HepG2 (cell line): ENCODE measurements at regions not wholly inside any gene's neighbourhood (a gene's known extent, or its start where the extent isn't known, plus 50 kb on each side); places are given as distances from the start of the nearest gene placed in this dataset.

Source experiments
- ATAC-seq: fragments of 200-7000 bp; cut with Tn5 transposase; 3 replicates; pipeline ENCODE4 v1.9.1; 2020; ENCODE audit warnings: mild to moderate bottlenecking, moderate library complexity
- BruUV-seq: library from RNA; stranded (reverse); fragments of 400-500 nt; replicated peaks from 2 replicates; lab custom pipeline; 2021; lab: Mats Ljungman, UMichigan
- CTCF ChIA-PET: fragments of 300-600 bp; formaldehyde crosslinking; extraction: SDS; loops from one replicate; lab custom pipeline; 2021; ENCODE audit warnings: low total read pairs, inconsistent platforms, low intra/inter-chr PET ratio; lab: Yijun Ruan, JAX
- POLR2A ChIA-PET: fragments of 350-600 bp; sonication (Branson Sonifier 250); formaldehyde crosslinking; loops from one replicate; lab custom pipeline; 2020; ENCODE audit warnings: antibody characterized with exemption, inconsistent platforms; lab: Yijun Ruan, JAX
- DNase-seq: peaks from one replicate; pipeline ENCODE4 v3.0.0-alpha.2; 2015; ENCODE audit warnings: low spot score
- FAIRE-seq: peaks from 3 replicates; lab custom pipeline; 2011; peaks lifted over from hg19 to GRCh38; lab: Jason Lieb, UNC
- H2AFZ ChIP-seq: one replicate; pipeline ENCODE4 v1.6.1; 2011; ENCODE audit warnings: low read length, inconsistent platforms
- H3K27ac ChIP-seq: fragments of 300-600 bp; 3 replicates; pipeline ENCODE4 v1.8.0; 2011; ENCODE audit warnings: mixed run types, mild to moderate bottlenecking, mixed read lengths, low read length, inconsistent platforms; ENCODE audit not compliant: insufficient read depth; ENCODE audit errors: extremely low read length
- H3K27me3 ChIP-seq, 2 experiments: fragments of 200-600 bp in 1 of 2; 2 replicates in 1 of 2; 3 replicates in 1 of 2; pipeline versions ENCODE4 v1.6.0 to v1.8.0; 2011; ENCODE audit warnings: low read length in 2 of 2, mild to moderate bottlenecking in 2 of 2, moderate library complexity in 2 of 2, inconsistent platforms in 1 of 2; ENCODE audit not compliant: insufficient read depth in 2 of 2, control insufficient read depth in 1 of 2
- H3K36me3 ChIP-seq, 2 experiments: fragments of 200-600 bp in 1 of 2; replicated peaks in 1 of 2; 2 replicates in 1 of 2; 3 replicates in 1 of 2; pipeline versions ENCODE4 v1.5.1 to v1.8.0; 2011; ENCODE audit warnings: low read length in 2 of 2, inconsistent platforms in 1 of 2; ENCODE audit not compliant: insufficient read depth in 2 of 2, control insufficient read depth in 1 of 2
- H3K4me1 ChIP-seq: 2 replicates; pipeline ENCODE4 v1.5.1; 2012; ENCODE audit warnings: low read length, inconsistent platforms; ENCODE audit not compliant: insufficient read depth
- H3K4me2 ChIP-seq: 2 replicates; pipeline ENCODE4 v1.6.0; 2011; ENCODE audit warnings: low read depth, low read length, inconsistent platforms
- H3K4me3 ChIP-seq, 3 experiments: fragments of 200-600 bp in 1 of 3; sonication (generic), shearing (Covaris generic) in 1 of 3; replicated peaks in 1 of 3; 2 replicates each; pipeline ENCODE4 v1.5.1; 2011 to 2016; ENCODE audit warnings: low read length in 3 of 3, inconsistent platforms in 2 of 3, low read depth in 2 of 3, mild to moderate bottlenecking in 2 of 3, control low read depth in 1 of 3, mixed read lengths in 1 of 3; ENCODE audit not compliant: insufficient read depth in 1 of 3
- H3K79me2 ChIP-seq: one replicate; pipeline ENCODE4 v1.6.1; 2011; ENCODE audit warnings: low read length, inconsistent platforms; ENCODE audit not compliant: insufficient read depth
- H3K9ac ChIP-seq: 2 replicates; pipeline ENCODE4 v1.6.0; 2011; ENCODE audit warnings: mild to moderate bottlenecking, low read depth, low read length, inconsistent platforms; ENCODE audit not compliant: insufficient read depth
- H3K9me3 ChIP-seq: 2 replicates; pipeline ENCODE4 v1.5.1; 2012; ENCODE audit warnings: mild to moderate bottlenecking, low read length
- H4K20me1 ChIP-seq: 2 replicates; pipeline ENCODE4 v1.6.0; 2011; ENCODE audit warnings: inconsistent platforms, mild to moderate bottlenecking, low read length, moderate library complexity; ENCODE audit not compliant: insufficient read depth
- MAFF ChIP-seq: IDR thresholded peaks from 2 replicates; pipeline ENCODE4 v1.6.1; 2011; ENCODE audit warnings: low read depth, low read length, improper control_type of control experiment
- MAFK ChIP-seq, 2 experiments: IDR thresholded peaks in 1 of 2; conservative IDR thresholded peaks in 1 of 2; 2 replicates each; pipeline ENCODE4 v1.6.1; 2011; ENCODE audit warnings: improper control_type of control experiment in 2 of 2, low read length in 2 of 2
- NFE2L2 ChIP-seq: fragments of 150-350 bp; IDR thresholded peaks from 2 replicates; pipeline ENCODE4 v1.6.1; 2014; ENCODE audit warnings: low read length
- NFKBIZ ChIP-seq: IDR thresholded peaks from 2 replicates; pipeline ENCODE4 v1.6.1; 2018; ENCODE audit warnings: missing genetic modification reagents, missing compliant biosample characterization
- RARG ChIP-seq: sonication (generic); formaldehyde crosslinking; IDR thresholded peaks from 2 replicates; pipeline ENCODE4 v1.4.0; 2020; ENCODE audit warnings: low read depth, mild to moderate bottlenecking, missing genetic modification reagents
- STAT6 ChIP-seq: sonication (generic); formaldehyde crosslinking; IDR thresholded peaks from 2 replicates; pipeline ENCODE4 v1.4.0; 2020; ENCODE audit warnings: missing genetic modification reagents, mild to moderate bottlenecking, borderline replicate concordance
- ZNF407 ChIP-seq: sonication (generic); formaldehyde crosslinking; IDR thresholded peaks from one replicate; pipeline ENCODE4 v1.5.1; 2020; ENCODE audit warnings: mild to moderate bottlenecking, missing genetic modification reagents; ENCODE audit errors: not compliant biosample characterization
- ZNF446 ChIP-seq: sonication (generic); formaldehyde crosslinking; IDR thresholded peaks from 2 replicates; pipeline ENCODE4 v1.5.0; 2020; ENCODE audit warnings: mild to moderate bottlenecking, missing genetic modification reagents
- ZSCAN30 ChIP-seq: sonication (generic); formaldehyde crosslinking; IDR thresholded peaks from 2 replicates; pipeline ENCODE4 v1.5.0; 2020; ENCODE audit warnings: mild to moderate bottlenecking, missing genetic modification reagents
- WGBS: methylation state at CpG from one replicate; pipeline ENCODE4 v1.1.6; 2017; ENCODE audit warnings: low lambda C conversion rate; 5-methylcytosine and 5-hydroxymethylcytosine counted together
- in situ Hi-C: cut with HindIII; loops from 2 replicates; pipeline ENCODE4 v1.10.0; 2017; ENCODE audit warnings: low pct_unique_long_range_greater_than_20kb; ENCODE audit not compliant: extremely low pct_ligation_motif_present
- intact Hi-C: fragments of 100-400 bp; cut with micrococcal nuclease; formaldehyde crosslinking; loops from one replicate; pipeline ENCODE4 v1.10.0; 2022; ENCODE audit not compliant: unreplicated experiment

GRCh38 chr7:19307554-19307953 is 162.3 kb upstream of the FERD3L start:
- Histone ChIP-seq H3K4me2 (no peak overlapping the region), H3K9ac (no peak overlapping the region), H3K36me3 (no peaks in the 10 kb centered on the region), H3K27me3 (no peaks in the 10 kb centered on the region), H4K20me1 (no peaks in the 10 kb centered on the region), H3K4me3 (no peak overlapping the region), H3K27ac (no peak overlapping the region), H3K79me2 (no peaks in the 10 kb centered on the region), H3K4me1 (no peaks in the 10 kb centered on the region), H3K9me3 (peaks cover 23% of the 10 kb centered on the region), H2AFZ (no peak overlapping the region)
- FAIRE-seq, result no peak
- intact Hi-C loops (no loop called here), in situ Hi-C loops (no loop called here)
- no peak for ATAC-seq
- DNase-seq, result no peak
- no TSS peak for BruUV-seq
- ChIA-PET CTCF (no interaction called here), POLR2A (no interaction called here)
- TF ChIP-seq ZSCAN30 (no peak), STAT6 (no peak), MAFK (conservative IDR thresholded peaks at IDR 0.05 in 1 of 2, IDR thresholded peaks at IDR 0.05 in 1 of 2; ENCODE audit: low read length in 2 of 2) (peak; percentile 95 to 98), NFE2L2 (peak; percentile 52), NFKBIZ (CRISPR knock-in tag) (no peak), ZNF407 (CRISPR knock-in tag) (no peak), ZNF446 (CRISPR knock-in tag) (no peak), RARG (CRISPR knock-in tag) (no peak), MAFF (peak; percentile 96)
- 12% methylated on average over 4 of the region's 4 CpGs for WGBS
